SK-N-SH (cell line): ENCODE measurements at regions not wholly inside any gene's neighbourhood (a gene's known extent, or its start where the extent isn't known, plus 50 kb on each side); places are given as distances from the start of the nearest gene placed in this dataset.

ENCODE experiments used
- CTCF ChIA-PET: fragments of 300-600, 350-600 bp; formaldehyde crosslinking; extraction: SDS; loops from one replicate; lab custom pipeline; 2021; lab: Yijun Ruan, JAX
- POLR2A ChIA-PET: fragments of 350-600 bp; sonication (Branson Sonifier 250); formaldehyde crosslinking; extraction: SDS; loops from one replicate; lab custom pipeline; 2020; ENCODE audit warnings: antibody characterized with exemption, inconsistent platforms; lab: Yijun Ruan, JAX
- DNase-seq: peaks from one replicate; pipeline ENCODE4 v3.0.0; 2012
- H2AFZ ChIP-seq: fragments of 200-600 bp; sonication (generic); 2 replicates; pipeline ENCODE4 v1.8.1; 2016; ENCODE audit warnings: antibody characterized with exemption, mild to moderate bottlenecking, low read depth
- H3F3A ChIP-seq: fragments of 200-600 bp; sonication (generic); replicated peaks from 2 replicates; pipeline ENCODE3; 2016; ENCODE audit warnings: antibody characterized with exemption, mild to moderate bottlenecking; ENCODE audit not compliant: insufficient read depth
- H3K27ac ChIP-seq, 2 experiments: fragments of 200-500 bp in 1 of 2; fragments of 200-600 bp in 1 of 2; sonication (Bioruptor generic) in 1 of 2; sonication (generic), shearing (Covaris generic) in 1 of 2; 2 replicates each; pipeline versions ENCODE4 v1.5.1 to v1.6.1; 2014 to 2016; ENCODE audit warnings: low read depth in 2 of 2, inconsistent platforms in 1 of 2, low read length in 1 of 2, mild to moderate bottlenecking in 1 of 2, mixed read lengths in 1 of 2
- H3K27me3 ChIP-seq: fragments of 200-600 bp; sonication (generic), shearing (Covaris generic); 2 replicates; pipeline ENCODE4 v1.6.1; 2016; ENCODE audit warnings: mixed run types; ENCODE audit not compliant: insufficient read depth
- H3K36me3 ChIP-seq, 2 experiments: fragments of 200-500 bp in 1 of 2; fragments of 200-600 bp in 1 of 2; sonication (Bioruptor generic) in 1 of 2; sonication (generic) in 1 of 2; replicated peaks in 1 of 2; 2 replicates each; pipeline versions ENCODE3 to v1.5.1; 2014 to 2016; ENCODE audit warnings: low read length in 1 of 2, mild to moderate bottlenecking in 1 of 2; ENCODE audit not compliant: insufficient read depth in 2 of 2, control insufficient read depth in 1 of 2
- H3K4me1 ChIP-seq, 2 experiments: fragments of 200-500 bp in 1 of 2; fragments of 200-600 bp in 1 of 2; sonication (Bioruptor generic) in 1 of 2; sonication (generic), shearing (Covaris generic) in 1 of 2; 2 replicates each; pipeline versions ENCODE4 v1.5.1 to v1.6.1; 2014 to 2016; ENCODE audit warnings: low read depth in 1 of 2, low read length in 1 of 2, mixed run types in 1 of 2; ENCODE audit not compliant: insufficient read depth in 2 of 2, control insufficient read depth in 1 of 2
- H3K4me2 ChIP-seq: fragments of 200-600 bp; sonication (generic), shearing (Covaris generic); 2 replicates; pipeline ENCODE4 v1.6.1; 2017; ENCODE audit warnings: mixed run types
- H3K4me3 ChIP-seq, 2 experiments: fragments of 200-500 bp in 1 of 2; fragments of 200-600 bp in 1 of 2; sonication (Bioruptor generic) in 1 of 2; sonication (generic), shearing (Covaris generic) in 1 of 2; 2 replicates each; pipeline versions ENCODE4 v1.5.1 to v1.8.1; 2014 to 2016; ENCODE audit warnings: low read depth in 2 of 2, inconsistent platforms in 1 of 2, low read length in 1 of 2, mild to moderate bottlenecking in 1 of 2, mixed read lengths in 1 of 2, moderate library complexity in 1 of 2
- H3K79me2 ChIP-seq: fragments of 200-600 bp; sonication (generic); 2 replicates; pipeline ENCODE4 v1.8.1; 2017; ENCODE audit warnings: mild to moderate bottlenecking; ENCODE audit not compliant: insufficient read depth
- H3K9ac ChIP-seq: fragments of 200-600 bp; sonication (generic); 2 replicates; pipeline ENCODE4 v1.6.1; 2017; ENCODE audit warnings: mixed run types
- H3K9me2 ChIP-seq: fragments of 200-600 bp; sonication (generic); 2 replicates; pipeline ENCODE4 v1.6.1; 2017; ENCODE audit warnings: mixed run types
- H3K9me3 ChIP-seq: fragments of 200-600 bp; sonication (generic); 2 replicates; pipeline ENCODE4 v1.6.1; 2017; ENCODE audit warnings: mixed run types, mild to moderate bottlenecking, moderate library complexity
- H4K20me1 ChIP-seq: fragments of 200-600 bp; sonication (generic); 2 replicates; pipeline ENCODE4 v1.6.1; 2017; ENCODE audit warnings: mild to moderate bottlenecking, mixed run types; ENCODE audit not compliant: insufficient read depth
- ELF1 ChIP-seq: IDR thresholded peaks from 2 replicates; pipeline ENCODE4 v1.4.0; 2012
- EP300 ChIP-seq, 2 experiments: IDR thresholded peaks; 2 replicates each; pipeline versions ENCODE4 v1.4.0 to v1.6.1; 2012; ENCODE audit warnings: borderline replicate concordance in 1 of 2, low read depth in 1 of 2, low read length in 1 of 2
- EZH2phosphoT487 ChIP-seq: fragments of 200-600 bp; sonication (generic); IDR thresholded peaks from 2 replicates; pipeline ENCODE4 v1.6.1; 2017; ENCODE audit warnings: low read depth, mixed run types, mild to moderate bottlenecking, antibody characterized with exemption, moderate library complexity, borderline replicate concordance
- NFIC ChIP-seq: IDR thresholded peaks from 2 replicates; pipeline ENCODE4 v1.4.0; 2012; ENCODE audit warnings: borderline replicate concordance
- NRF1 ChIP-seq: IDR thresholded peaks from 2 replicates; pipeline ENCODE4 v1.6.1; 2012; ENCODE audit warnings: low read depth, mild to moderate bottlenecking, low read length
- RXRA ChIP-seq: IDR thresholded peaks from 2 replicates; pipeline ENCODE4 v1.4.0; 2012; ENCODE audit warnings: low read depth, mild to moderate bottlenecking, borderline replicate concordance
- TEAD4 ChIP-seq: IDR thresholded peaks from 2 replicates; pipeline ENCODE4 v1.4.0; 2012; ENCODE audit warnings: mild to moderate bottlenecking, borderline replicate concordance; ENCODE audit not compliant: insufficient read depth
- YY1 ChIP-seq: IDR thresholded peaks from 2 replicates; pipeline ENCODE4 v1.4.0; 2012; ENCODE audit warnings: low read depth, mild to moderate bottlenecking
- WGBS: methylation state at CpG from one replicate; pipeline ENCODE4 v1.1.6; 2017; ENCODE audit warnings: low lambda C conversion rate; 5-methylcytosine and 5-hydroxymethylcytosine counted together
- TF ChIP-seq, protein P1 (sequence below): IDR thresholded peaks from 2 replicates; pipeline ENCODE4; 2012
- TF ChIP-seq, protein P2 (sequence below): IDR thresholded peaks from 2 replicates; pipeline ENCODE4 v1.4.0; 2012; ENCODE audit warnings: low read depth
- TF ChIP-seq, protein P3 (sequence below): IDR thresholded peaks from 2 replicates; pipeline ENCODE4 v1.4.0; 2012; ENCODE audit warnings: low read depth, borderline replicate concordance
- TF ChIP-seq, protein P4 (sequence below): IDR thresholded peaks from 2 replicates; pipeline ENCODE4 v1.6.1; 2012; ENCODE audit warnings: mild to moderate bottlenecking, low read depth, low read length, moderate library complexity

DNA sequence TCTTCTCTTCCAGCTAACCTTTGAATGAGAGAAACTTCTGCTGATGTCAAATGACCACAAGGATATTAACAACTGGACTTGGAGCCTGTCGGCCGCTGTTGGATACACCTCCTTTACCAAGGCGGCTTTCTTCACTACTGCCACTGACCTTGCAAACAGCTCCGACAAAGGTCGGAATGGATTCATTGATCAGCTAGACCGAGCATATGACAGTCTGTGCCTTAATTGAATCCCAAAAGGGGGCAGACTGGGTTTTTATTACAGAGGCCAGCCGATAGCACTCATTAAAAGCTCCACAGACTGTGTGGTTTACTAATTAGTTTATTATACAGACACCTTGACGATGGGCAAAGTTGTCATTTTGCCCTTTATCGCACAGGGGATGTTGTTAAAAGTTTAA lies 394.5 kb downstream of the RERGL start:
- H3K4me2 ChIP-seq: no peak overlapping the region
- no peak overlapping the region for H3K27ac ChIP-seq
- no peak overlapping the region for H2AFZ ChIP-seq
- no peaks in the 10 kb centered on the region for H3K79me2 ChIP-seq
- 8% methylated on average over 9 of the region's 9 CpGs for WGBS
- DNase-seq: no peak
- H3K9ac ChIP-seq: no peak overlapping the region
- H3K9me3 ChIP-seq: no peaks in the 10 kb centered on the region
- POLR2A ChIA-PET: no interaction called here
- no peaks in the 10 kb centered on the region for H3K36me3 ChIP-seq
- TF ChIP-seq RXRA: no peak
- TF ChIP-seq NRF1: no peak
- TF ChIP-seq ELF1: no peak
- TF ChIP-seq, protein P1, sequence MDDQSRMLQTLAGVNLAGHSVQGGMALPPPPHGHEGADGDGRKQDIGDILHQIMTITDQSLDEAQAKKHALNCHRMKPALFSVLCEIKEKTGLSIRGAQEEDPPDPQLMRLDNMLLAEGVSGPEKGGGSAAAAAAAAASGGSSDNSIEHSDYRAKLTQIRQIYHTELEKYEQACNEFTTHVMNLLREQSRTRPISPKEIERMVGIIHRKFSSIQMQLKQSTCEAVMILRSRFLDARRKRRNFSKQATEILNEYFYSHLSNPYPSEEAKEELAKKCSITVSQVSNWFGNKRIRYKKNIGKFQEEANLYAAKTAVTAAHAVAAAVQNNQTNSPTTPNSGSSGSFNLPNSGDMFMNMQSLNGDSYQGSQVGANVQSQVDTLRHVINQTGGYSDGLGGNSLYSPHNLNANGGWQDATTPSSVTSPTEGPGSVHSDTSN: no peak
- no peak for TF ChIP-seq TEAD4
- TF ChIP-seq NFIC: no peak
- TF ChIP-seq EP300 (IDR thresholded peaks at IDR 0.05; ENCODE audit: borderline replicate concordance in 1 of 2, low read depth in 1 of 2, low read length in 1 of 2): no peak
- no peak for TF ChIP-seq YY1
- no peak for TF ChIP-seq EZH2phosphoT487
- TF ChIP-seq, protein P2, sequence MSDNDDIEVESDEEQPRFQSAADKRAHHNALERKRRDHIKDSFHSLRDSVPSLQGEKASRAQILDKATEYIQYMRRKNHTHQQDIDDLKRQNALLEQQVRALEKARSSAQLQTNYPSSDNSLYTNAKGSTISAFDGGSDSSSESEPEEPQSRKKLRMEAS: no peak
- TF ChIP-seq, protein P3, sequence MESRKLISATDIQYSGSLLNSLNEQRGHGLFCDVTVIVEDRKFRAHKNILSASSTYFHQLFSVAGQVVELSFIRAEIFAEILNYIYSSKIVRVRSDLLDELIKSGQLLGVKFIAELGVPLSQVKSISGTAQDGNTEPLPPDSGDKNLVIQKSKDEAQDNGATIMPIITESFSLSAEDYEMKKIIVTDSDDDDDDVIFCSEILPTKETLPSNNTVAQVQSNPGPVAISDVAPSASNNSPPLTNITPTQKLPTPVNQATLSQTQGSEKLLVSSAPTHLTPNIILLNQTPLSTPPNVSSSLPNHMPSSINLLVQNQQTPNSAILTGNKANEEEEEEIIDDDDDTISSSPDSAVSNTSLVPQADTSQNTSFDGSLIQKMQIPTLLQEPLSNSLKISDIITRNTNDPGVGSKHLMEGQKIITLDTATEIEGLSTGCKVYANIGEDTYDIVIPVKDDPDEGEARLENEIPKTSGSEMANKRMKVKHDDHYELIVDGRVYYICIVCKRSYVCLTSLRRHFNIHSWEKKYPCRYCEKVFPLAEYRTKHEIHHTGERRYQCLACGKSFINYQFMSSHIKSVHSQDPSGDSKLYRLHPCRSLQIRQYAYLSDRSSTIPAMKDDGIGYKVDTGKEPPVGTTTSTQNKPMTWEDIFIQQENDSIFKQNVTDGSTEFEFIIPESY: no peak
- TF ChIP-seq, protein P4, sequence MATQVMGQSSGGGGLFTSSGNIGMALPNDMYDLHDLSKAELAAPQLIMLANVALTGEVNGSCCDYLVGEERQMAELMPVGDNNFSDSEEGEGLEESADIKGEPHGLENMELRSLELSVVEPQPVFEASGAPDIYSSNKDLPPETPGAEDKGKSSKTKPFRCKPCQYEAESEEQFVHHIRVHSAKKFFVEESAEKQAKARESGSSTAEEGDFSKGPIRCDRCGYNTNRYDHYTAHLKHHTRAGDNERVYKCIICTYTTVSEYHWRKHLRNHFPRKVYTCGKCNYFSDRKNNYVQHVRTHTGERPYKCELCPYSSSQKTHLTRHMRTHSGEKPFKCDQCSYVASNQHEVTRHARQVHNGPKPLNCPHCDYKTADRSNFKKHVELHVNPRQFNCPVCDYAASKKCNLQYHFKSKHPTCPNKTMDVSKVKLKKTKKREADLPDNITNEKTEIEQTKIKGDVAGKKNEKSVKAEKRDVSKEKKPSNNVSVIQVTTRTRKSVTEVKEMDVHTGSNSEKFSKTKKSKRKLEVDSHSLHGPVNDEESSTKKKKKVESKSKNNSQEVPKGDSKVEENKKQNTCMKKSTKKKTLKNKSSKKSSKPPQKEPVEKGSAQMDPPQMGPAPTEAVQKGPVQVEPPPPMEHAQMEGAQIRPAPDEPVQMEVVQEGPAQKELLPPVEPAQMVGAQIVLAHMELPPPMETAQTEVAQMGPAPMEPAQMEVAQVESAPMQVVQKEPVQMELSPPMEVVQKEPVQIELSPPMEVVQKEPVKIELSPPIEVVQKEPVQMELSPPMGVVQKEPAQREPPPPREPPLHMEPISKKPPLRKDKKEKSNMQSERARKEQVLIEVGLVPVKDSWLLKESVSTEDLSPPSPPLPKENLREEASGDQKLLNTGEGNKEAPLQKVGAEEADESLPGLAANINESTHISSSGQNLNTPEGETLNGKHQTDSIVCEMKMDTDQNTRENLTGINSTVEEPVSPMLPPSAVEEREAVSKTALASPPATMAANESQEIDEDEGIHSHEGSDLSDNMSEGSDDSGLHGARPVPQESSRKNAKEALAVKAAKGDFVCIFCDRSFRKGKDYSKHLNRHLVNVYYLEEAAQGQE: no peak
- TF ChIP-seq, all 33 proteins: peak for 0
- Histone ChIP-seq H3K4me3 (no peak overlapping the region), H4K20me1 (no peaks in the 10 kb centered on the region), H3F3A (no peaks in the 10 kb centered on the region), H3K9me2 (no peaks in the 10 kb centered on the region), H3K4me1 (no peaks in the 10 kb centered on the region), H3K27me3 (no peaks in the 10 kb centered on the region; the same call in 1 of the 2 replicates)
- CTCF ChIA-PET: no interaction called here
